ENCODE measurements at regions not wholly inside any gene's neighbourhood (a gene's known extent, or its start where the extent isn't known, plus 50 kb on each side); places are given as distances from the start of the nearest gene placed in this dataset.

GRCh38 chrX:11960031-11960430 lies 178.2 kb upstream of the FRMPD4 start:
- Histone ChIP-seq H3K27me3 (peaks cover 0 to 7% of the 10 kb centered on the region in 2 donors), H3K36me3 (no peaks in the 10 kb centered on the region), H3K4me3 (no peak overlapping the region), H3K9me3 (no peaks in the 10 kb centered on the region), H3K4me1 (no peaks in the 10 kb centered on the region), H3K27ac (no peak overlapping the region)
- TF ChIP-seq POLR2AphosphoS5 (IDR thresholded peaks at IDR 0.05) (no peak), POLR2A (IDR thresholded peaks at IDR 0.05) (no peak)
- TF ChIP-seq, protein P1, sequence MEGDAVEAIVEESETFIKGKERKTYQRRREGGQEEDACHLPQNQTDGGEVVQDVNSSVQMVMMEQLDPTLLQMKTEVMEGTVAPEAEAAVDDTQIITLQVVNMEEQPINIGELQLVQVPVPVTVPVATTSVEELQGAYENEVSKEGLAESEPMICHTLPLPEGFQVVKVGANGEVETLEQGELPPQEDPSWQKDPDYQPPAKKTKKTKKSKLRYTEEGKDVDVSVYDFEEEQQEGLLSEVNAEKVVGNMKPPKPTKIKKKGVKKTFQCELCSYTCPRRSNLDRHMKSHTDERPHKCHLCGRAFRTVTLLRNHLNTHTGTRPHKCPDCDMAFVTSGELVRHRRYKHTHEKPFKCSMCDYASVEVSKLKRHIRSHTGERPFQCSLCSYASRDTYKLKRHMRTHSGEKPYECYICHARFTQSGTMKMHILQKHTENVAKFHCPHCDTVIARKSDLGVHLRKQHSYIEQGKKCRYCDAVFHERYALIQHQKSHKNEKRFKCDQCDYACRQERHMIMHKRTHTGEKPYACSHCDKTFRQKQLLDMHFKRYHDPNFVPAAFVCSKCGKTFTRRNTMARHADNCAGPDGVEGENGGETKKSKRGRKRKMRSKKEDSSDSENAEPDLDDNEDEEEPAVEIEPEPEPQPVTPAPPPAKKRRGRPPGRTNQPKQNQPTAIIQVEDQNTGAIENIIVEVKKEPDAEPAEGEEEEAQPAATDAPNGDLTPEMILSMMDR (IDR thresholded peaks at IDR 0.05) = no peak
- intact Hi-C loops (cut with DNase I; ENCODE audit: low total_unique reads) = no loop called here
- DNase-seq (ENCODE audit: low spot score in 2 of 2) = no peak

DNA sequence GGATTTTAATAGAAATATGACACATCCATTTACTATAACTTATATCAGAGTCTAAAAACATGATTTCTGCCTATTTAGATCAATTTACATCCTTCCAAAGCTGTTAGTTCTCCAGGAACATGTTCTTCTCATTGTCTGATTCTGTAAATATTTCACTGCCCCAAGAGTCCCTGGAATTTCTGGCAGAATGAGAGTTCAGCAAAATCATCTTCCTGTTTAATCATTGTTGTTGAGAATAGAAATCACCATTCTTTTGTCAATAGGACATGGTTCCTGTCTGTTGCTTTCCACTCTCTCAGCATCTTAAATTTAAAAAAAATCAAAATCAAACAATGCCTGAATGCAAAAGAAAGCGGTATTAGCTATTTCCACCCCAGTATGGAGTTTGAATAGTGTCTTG lies 172.8 kb upstream of the FRMPD4 start:
- Histone ChIP-seq H3K36me3 (no peaks in the 10 kb centered on the region), H3K4me3 (no peak overlapping the region), H3K9me3 (no peaks in the 10 kb centered on the region), H3K27ac (no peak overlapping the region), H3K27me3 (peaks cover 0 to 7% of the 10 kb centered on the region in 2 donors), H3K4me1 (no peaks in the 10 kb centered on the region)
- TF ChIP-seq POLR2A (IDR thresholded peaks at IDR 0.05) (no peak), POLR2AphosphoS5 (IDR thresholded peaks at IDR 0.05) (no peak)
- TF ChIP-seq, protein P1 (IDR thresholded peaks at IDR 0.05) = no peak
- DNase-seq (ENCODE audit: low spot score in 2 of 2) = no peak
- intact Hi-C loops (cut with DNase I; ENCODE audit: low total_unique reads) = no loop called here

DNA sequence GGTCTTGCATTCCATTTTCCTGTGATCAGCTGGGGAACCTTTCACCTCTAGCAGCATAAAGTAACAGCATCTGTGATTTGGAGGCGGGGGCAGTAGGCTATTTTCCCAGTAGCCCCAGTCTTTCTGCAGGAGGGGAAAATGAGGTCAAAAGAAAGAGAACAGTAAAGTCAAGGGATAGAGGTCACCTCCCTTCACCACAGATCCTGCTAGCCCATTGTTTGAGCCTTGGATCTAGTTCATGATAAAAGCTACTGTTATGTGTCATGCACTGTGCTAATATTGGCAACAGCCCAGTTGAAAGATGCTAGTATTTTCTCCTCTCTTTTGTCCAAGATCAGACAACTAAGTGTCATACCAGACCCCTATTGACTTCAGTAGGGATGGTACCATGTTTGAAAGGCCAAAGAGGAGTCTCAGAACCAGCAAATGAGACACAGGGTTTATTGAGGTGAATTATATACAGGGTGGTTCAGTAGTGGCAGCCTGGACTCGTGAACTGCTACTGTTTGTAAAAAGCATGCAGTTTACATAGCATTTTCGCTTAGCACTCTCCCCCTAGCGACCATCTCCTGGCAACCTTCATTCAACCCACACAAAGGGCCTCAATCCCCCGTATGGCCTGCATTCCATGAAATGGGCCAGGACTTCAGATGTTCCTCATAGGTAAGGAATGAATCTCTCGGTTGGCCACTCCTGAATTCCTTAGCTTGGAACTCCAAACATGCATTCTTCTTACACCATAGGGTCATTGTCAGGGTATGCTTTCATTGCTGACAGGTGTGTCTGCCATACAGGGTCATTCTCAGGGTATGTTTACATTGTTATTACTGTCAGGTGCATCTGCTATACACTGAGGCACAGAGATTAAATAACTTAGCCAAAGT lies 170.0 kb upstream of the FRMPD4 start:
- Histone ChIP-seq H3K27me3 (peaks cover 0 to 1% of the 10 kb centered on the region in 2 donors), H3K4me1 (no peaks in the 10 kb centered on the region), H3K27ac (no peak overlapping the region), H3K9me3 (no peaks in the 10 kb centered on the region), H3K4me3 (no peak overlapping the region), H3K36me3 (no peaks in the 10 kb centered on the region)
- no peak for TF ChIP-seq POLR2A (IDR thresholded peaks at IDR 0.05)
- TF ChIP-seq, protein P1 (IDR thresholded peaks at IDR 0.05) = no peak
- no peak for TF ChIP-seq POLR2AphosphoS5 (IDR thresholded peaks at IDR 0.05)
- intact Hi-C loops (cut with DNase I; ENCODE audit: low total_unique reads) = no loop called here
- DNase-seq (ENCODE audit: low spot score in 2 of 2) = no peak

DNA sequence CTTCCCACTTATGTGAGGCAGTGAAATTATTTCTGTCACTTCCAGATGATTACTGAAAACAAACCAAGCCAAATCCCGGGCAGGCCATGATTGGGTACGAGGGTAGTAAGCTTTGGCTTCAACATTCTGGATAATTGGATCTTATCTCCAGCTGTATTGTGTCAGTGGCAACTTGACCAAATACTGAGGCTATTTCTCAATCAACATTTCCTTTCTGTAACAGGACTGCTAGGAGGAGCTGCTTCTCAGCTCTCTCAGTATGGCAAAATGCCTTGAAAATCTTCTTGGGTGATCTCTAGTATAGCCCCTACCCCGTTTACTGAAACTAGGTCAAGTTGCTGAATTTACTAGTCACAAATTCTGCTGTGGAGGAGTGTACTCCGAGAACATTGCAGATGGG lies 169.3 kb upstream of the FRMPD4 start:
- Histone ChIP-seq H3K36me3 (no peaks in the 10 kb centered on the region), H3K27ac (no peak overlapping the region), H3K9me3 (no peaks in the 10 kb centered on the region), H3K4me1 (no peaks in the 10 kb centered on the region), H3K4me3 (no peak overlapping the region), H3K27me3 (peaks cover 0 to 9% of the 10 kb centered on the region in 2 donors)
- no peak for DNase-seq (ENCODE audit: low spot score in 2 of 2)
- intact Hi-C loops (cut with DNase I; ENCODE audit: low total_unique reads) = no loop called here
- TF ChIP-seq, protein P1 (IDR thresholded peaks at IDR 0.05) = no peak
- no peak for TF ChIP-seq POLR2AphosphoS5 (IDR thresholded peaks at IDR 0.05)
- TF ChIP-seq POLR2A (IDR thresholded peaks at IDR 0.05) = no peak

DNA sequence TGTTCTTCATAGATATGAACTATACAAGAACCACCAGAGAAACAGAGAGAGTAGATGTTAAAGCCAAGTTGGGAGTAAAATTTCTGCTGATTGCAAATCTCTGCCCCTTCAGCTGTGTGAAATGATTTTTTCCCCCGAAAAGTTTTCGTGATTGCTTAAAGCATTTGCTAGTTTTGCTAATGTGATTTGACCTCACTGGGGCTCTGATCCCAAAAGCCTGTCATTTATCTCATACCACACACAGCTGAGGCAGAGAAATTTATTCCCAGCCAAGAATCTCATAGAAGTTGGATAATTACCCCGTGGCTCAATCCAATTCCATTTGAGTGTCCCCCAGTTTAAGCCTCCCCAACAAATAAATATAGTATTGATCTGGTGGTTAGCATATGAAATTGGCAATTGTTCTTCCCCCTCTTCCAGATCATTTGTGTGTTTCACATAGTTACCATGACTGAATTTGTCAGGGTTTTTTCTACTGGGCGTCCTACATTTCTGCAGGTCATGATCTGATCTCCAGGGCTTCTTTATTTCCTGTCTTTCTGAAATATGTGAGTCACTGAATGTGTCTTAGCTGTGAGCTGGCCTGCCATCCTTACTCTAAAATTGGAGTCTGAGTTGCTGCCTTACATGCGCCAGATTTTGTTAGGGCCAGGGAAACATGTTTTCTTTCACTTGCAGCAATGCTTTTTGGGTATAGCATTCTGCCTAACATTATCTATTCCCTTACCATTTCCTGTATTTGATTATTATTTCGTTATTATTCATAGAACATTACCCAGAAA lies 167.5 kb upstream of the FRMPD4 start:
- intact Hi-C loops (cut with DNase I; ENCODE audit: low total_unique reads) = no loop called here
- TF ChIP-seq POLR2A (IDR thresholded peaks at IDR 0.05) (no peak), POLR2AphosphoS5 (IDR thresholded peaks at IDR 0.05) (no peak)
- TF ChIP-seq, protein P1 (IDR thresholded peaks at IDR 0.05) = no peak
- Histone ChIP-seq H3K27me3 (peaks cover 0 to 14% of the 10 kb centered on the region in 2 donors), H3K4me3 (no peak overlapping the region), H3K9me3 (no peaks in the 10 kb centered on the region), H3K27ac (no peak overlapping the region), H3K36me3 (no peaks in the 10 kb centered on the region), H3K4me1 (no peaks in the 10 kb centered on the region)
- no peak for DNase-seq (ENCODE audit: low spot score in 2 of 2)

Data from breast epithelium (tissue), 4 donors.